GM21423 (cell line): ENCODE measurements at regions not wholly inside any gene's neighbourhood (a gene's known extent, or its start where the extent isn't known, plus 50 kb on each side); places are given as distances from the start of the nearest gene placed in this dataset.

Source experiments
- ATAC-seq: cut with Tn5 transposase; IDR thresholded peaks from one replicate; pipeline ENCODE4 v1.9.1; 2021; ENCODE audit warnings: mild to moderate bottlenecking, moderate library complexity; ENCODE audit not compliant: unreplicated experiment

DNA sequence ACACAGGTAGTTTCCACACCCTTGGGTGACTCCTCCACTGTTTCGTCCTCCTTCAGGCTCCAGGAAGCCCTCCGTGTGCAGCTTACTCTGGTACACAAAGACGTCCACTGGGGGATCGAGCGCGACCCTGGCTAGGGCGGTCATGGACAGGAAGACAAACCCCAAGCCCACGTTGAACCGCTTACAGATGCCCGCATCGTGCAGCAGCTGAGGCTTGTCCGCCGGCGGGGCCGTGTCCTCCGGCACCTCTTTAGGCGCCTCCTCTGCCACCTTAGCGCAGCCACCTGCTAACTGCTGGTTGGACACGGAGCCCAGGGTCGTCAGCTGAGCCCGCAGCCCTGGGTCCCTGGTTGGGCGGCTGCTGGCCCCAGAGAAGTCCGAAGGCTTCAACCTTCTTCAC lies 309.0 kb upstream of the BTBD3 start:
- ATAC-seq: no peak

GRCh38 chr20:11624704-11625103 lies 293.0 kb upstream of the BTBD3 start:
- ATAC-seq: no peak

DNA sequence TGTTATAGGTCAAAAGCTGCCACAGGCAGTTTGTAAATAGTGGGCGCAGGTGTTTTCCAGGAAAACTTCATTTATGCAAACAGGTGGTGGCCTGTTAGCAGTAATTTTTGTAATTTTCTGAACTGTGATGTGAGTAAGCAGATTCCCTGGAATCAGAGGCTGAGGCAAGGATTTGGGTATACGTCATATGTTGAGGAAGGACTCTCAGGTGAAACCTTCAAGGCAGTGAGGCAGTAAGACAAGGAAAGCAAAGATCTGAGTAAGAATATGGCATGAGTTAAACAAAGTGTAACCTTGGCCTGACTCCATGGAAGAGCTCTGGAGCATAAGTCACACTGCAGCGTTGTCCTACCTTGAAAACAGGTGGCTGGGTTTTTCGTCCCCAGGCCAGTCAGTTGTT lies 291.1 kb upstream of the BTBD3 start:
- ATAC-seq: no peak

DNA sequence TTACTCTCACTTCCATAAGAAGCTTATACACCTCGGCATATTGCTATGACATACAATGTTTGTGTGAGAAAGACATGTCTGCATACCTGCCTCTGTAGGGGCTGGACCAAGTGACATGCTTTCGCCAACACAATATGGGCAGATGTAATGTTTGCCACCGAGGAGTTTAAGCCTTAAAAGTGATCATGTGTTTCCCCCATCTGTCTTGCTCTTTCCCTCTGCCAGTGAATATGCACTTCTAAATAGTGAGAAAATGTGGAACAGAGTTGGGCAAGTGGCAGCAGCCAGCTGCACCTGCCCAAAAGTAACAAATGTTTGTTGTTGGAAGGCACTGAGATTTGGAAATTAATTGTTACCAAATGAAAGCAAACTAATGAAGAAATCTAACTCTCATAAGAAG lies 274.8 kb upstream of the BTBD3 start:
- ATAC-seq: no peak

DNA sequence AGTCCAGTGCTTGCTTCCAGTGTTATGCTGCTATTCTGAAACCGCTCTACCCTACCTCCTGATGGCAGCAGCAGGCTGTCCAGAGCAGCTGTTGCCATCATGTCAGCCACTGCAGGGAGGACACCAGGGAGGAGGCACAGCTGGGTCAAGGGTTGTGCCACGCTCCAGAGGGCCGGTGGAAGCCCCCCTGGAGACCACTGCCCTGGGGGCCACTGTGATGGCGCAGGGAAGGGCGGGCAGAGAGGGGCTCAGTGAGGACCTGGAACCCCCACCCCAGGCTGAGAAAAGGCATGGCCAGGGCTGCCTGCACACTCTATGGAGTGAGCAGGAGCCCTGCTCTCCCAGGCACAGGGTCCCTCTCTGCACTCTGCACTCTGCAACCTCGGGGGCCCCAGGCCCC lies 271.3 kb upstream of the BTBD3 start:
- ATAC-seq: no peak

GRCh38 chr20:11650566-11650965 lies 267.1 kb upstream of the BTBD3 start:
- no peak for ATAC-seq

GRCh38 chr20:11651138-11651537 lies 266.6 kb upstream of the BTBD3 start:
- no peak for ATAC-seq

- no peak for ATAC-seq
Observed at GRCh38 chr20:11651647-11652046, 266.0 kb upstream of the BTBD3 start.

- ATAC-seq: no peak
Observed at GRCh38 chr20:11652128-11652527, 265.6 kb upstream of the BTBD3 start.

GRCh38 chr20:11654766-11655165 lies 262.9 kb upstream of the BTBD3 start:
- no peak for ATAC-seq

DNA sequence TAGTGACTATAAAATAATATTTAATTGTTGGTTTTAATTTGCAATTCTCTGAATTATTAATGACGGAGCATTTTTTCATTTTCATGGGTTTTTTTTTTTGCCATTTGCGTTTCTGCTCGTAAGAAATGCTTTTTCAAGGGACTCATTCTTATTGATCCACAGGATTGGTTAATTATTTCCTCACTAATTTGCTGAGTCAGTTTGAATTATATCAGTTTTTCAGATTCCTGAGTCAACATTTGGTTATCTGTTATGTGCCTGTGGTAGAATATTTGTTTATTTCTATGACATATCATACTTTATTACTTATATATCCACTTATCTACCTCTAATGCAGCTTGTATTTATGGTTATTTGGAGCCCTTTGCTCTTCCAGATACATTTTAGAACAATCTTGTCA lies 257.0 kb upstream of the BTBD3 start:
- ATAC-seq: no peak

- ATAC-seq: no peak
Observed at GRCh38 chr20:11671015-11671511, 246.6 kb upstream of the BTBD3 start.

- no peak for ATAC-seq
Observed at GRCh38 chr20:11672959-11673358, 244.7 kb upstream of the BTBD3 start.

DNA sequence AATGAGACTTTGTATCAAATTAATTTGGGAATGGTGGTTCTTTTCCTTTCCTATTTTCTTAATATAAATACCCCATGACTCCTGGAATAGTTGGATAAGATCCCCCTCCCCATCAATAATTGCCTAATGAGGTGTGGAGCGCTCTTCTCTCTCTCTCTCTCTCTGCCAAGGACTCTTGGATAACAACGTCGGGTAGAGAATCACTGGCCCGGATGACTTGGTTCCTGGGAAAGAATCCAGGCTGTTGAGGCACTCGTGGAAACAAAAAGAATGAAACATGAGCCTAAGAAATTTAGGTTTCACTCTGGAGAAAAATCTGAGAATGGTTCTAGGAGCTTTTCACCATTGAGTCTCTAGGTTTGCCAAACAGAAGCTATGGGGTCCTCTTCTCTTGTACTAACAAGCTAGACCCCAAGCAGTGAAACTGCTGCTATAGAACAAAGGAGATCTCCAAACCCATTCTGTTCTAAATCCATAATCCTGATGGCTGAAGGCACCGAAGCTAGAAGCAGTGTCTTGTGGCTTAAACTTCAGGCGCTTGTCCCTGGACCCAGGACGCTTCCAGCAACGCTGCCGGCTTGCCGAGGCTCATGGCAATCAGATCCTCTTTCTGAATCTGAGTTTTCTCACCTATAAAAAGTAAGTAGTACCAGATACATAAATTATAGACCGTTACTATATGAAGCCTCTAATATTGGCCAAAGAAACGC lies 241.6 kb upstream of the BTBD3 start:
- no peak for ATAC-seq

- ATAC-seq: no peak
Observed at GRCh38 chr20:11676630-11677287, 240.9 kb upstream of the BTBD3 start.

- no peak for ATAC-seq
Observed at GRCh38 chr20:11677428-11677827, 240.3 kb upstream of the BTBD3 start.

DNA sequence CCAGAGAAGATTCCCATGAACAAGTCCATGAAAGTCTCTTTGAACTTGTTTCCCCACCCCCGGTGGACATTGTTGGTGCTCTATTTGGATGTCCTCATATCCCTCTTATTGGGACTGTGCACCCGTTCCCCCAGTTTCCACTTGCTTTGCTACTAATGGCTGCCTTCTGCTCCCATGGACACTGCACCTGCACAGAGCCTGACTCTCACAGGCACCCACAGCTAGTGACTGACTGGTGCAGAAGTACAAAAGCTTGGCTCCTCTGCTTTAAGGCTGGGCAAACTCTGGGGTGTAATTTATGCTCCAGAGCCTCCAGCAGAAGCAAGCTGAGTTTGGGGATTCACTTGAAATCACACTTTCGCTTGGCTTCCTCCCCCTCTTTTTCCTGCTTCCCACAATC lies 239.9 kb upstream of the BTBD3 start:
- no peak for ATAC-seq

- no peak for ATAC-seq
Observed at GRCh38 chr20:11682285-11682684, 235.4 kb upstream of the BTBD3 start.

DNA sequence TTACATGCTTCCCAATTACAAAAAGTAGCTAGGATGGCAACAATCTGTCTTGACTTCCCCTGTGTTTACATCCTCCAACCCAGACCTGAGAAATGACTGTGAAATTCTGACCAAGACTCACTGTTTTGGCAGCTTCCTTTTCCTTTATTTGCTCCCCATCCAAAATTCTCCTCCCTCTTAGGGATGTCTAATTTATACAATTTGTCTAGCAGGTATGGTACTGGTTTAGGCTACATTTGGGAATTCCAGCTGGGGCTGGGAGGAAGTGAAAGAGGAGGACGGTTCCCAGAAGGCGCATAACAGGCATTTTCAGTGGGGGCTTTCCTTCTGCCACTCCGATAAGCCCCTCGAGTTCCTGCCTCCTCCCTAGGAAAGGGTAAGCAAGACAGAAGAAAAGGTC lies 231.5 kb upstream of the BTBD3 start:
- no peak for ATAC-seq

- no peak for ATAC-seq
Observed at GRCh38 chr20:11686820-11687543, 230.7 kb upstream of the BTBD3 start.

DNA sequence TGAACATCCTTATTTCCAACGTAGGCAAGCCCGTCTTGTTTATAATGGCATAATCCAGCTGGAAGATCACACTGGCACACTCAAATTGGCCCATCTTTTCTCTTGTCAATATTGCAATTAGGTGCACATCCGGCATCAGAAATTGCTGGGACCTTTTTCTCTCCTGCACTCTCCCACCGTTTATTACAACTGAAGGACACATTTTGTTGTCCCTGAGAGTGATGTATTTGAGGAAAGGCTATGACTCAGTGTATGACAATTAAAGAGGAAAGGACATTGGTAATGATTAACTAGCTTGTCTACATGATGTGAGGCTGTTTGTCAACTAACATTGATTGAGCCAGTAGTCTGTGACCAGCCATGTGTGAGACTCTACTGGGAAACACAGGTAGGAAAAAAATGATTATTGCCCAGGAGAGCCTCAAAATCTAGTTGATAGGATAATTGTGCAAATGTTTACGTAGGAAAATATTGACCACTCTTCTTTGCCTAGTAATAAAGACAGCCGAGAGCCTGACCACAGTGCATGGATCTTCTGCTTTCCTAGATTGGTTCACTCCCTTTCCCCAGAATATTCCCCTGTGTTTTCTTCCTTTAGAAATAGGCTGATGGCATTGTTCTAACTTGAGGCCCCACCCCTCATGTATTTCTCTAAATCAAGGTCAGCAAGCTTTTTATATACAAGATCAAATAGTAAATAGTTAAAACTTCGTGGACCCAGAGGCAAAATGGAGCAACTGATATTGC lies 230.0 kb upstream of the BTBD3 start:
- no peak for ATAC-seq
